Panc1 (cell line): ENCODE measurements at regions not wholly inside any gene's neighbourhood (a gene's known extent, or its start where the extent isn't known, plus 50 kb on each side); places are given as distances from the start of the nearest gene placed in this dataset.

ENCODE experiments used
- ATAC-seq: fragments of 200-7000 bp; cut with Tn5 transposase; 2 replicates; pipeline ENCODE4 v1.9.1; 2020; ENCODE audit warnings: mild to moderate bottlenecking, moderate library complexity
- BruUV-seq: library from RNA; stranded (reverse); fragments of 400-500 nt; replicated peaks from 2 replicates; lab custom pipeline; 2021; lab: Mats Ljungman, UMichigan
- CTCF ChIA-PET: fragments of 300-600 bp; sonication (Branson Sonifier 250); formaldehyde crosslinking; loops from one replicate; lab custom pipeline; 2022; ENCODE audit warnings: antibody characterized with exemption; lab: Charles Lee
- POLR2A ChIA-PET: fragments of 300-600 bp; sonication (Branson Sonifier 250); formaldehyde crosslinking; loops from one replicate; lab custom pipeline; 2022; ENCODE audit warnings: antibody characterized with exemption; lab: Charles Lee
- DNase-seq: peaks from one replicate; pipeline ENCODE4 v3.0.0-alpha.2; 2010; ENCODE audit warnings: low read depth, low spot score
- H3K27ac ChIP-seq: 2 replicates; pipeline ENCODE4 v1.5.1; 2011; ENCODE audit warnings: mild to moderate bottlenecking, low read length, inconsistent platforms
- H3K27me3 ChIP-seq: fragments of 200-500 bp; sonication (Bioruptor generic); 2 replicates; pipeline ENCODE4 v1.6.0; 2014; ENCODE audit warnings: low read length, inconsistent platforms; ENCODE audit not compliant: control insufficient read depth, insufficient read depth
- H3K36me3 ChIP-seq: fragments of 200-500 bp; sonication (Bioruptor generic); 2 replicates; pipeline ENCODE4 v1.5.1; 2014; ENCODE audit warnings: inconsistent platforms, mild to moderate bottlenecking, low read length, moderate library complexity; ENCODE audit not compliant: control insufficient read depth, insufficient read depth
- H3K4me1 ChIP-seq: 2 replicates; pipeline ENCODE4 v1.5.1; 2011; ENCODE audit warnings: inconsistent platforms, mild to moderate bottlenecking, low read length, moderate library complexity; ENCODE audit not compliant: control insufficient read depth, insufficient read depth
- H3K4me3 ChIP-seq, 2 experiments: 2 replicates each; pipeline ENCODE4 v1.5.1; 2011 to 2012; ENCODE audit warnings: low read depth in 2 of 2, low read length in 2 of 2, mild to moderate bottlenecking in 2 of 2, inconsistent platforms in 1 of 2, moderate library complexity in 1 of 2
- H3K9me3 ChIP-seq: fragments of 200-500 bp; sonication (Bioruptor generic); 2 replicates; pipeline ENCODE4 v1.5.1; 2014; ENCODE audit warnings: low read depth, mild to moderate bottlenecking, inconsistent platforms, low read length, moderate library complexity; ENCODE audit not compliant: control insufficient read depth, insufficient read depth
- CTCF ChIP-seq: fragments of 450-650 bp; IDR thresholded peaks from 2 replicates; pipeline ENCODE4 v1.5.1; 2017; ENCODE audit warnings: mild to moderate bottlenecking
- POLR2AphosphoS5 ChIP-seq: IDR thresholded peaks from 2 replicates; pipeline ENCODE4 v1.6.1; 2012; ENCODE audit warnings: mild to moderate bottlenecking, low read depth, low read length, moderate library complexity
- REST ChIP-seq, 2 experiments: IDR thresholded peaks; 2 replicates each; pipeline ENCODE4 v1.6.1; 2011 to 2012; ENCODE audit warnings: low read depth in 2 of 2, control low read depth in 1 of 2, low read length in 1 of 2, mild to moderate bottlenecking in 1 of 2, moderate library complexity in 1 of 2; ENCODE audit not compliant: insufficient read depth in 1 of 2
- SIN3A ChIP-seq: IDR thresholded peaks from 2 replicates; pipeline ENCODE4 v1.6.1; 2012; ENCODE audit warnings: low read depth, mild to moderate bottlenecking, low read length, moderate library complexity, borderline replicate concordance; ENCODE audit not compliant: insufficient read depth
- TCF7L2 ChIP-seq: IDR thresholded peaks from 2 replicates; pipeline ENCODE4 v1.6.1; 2011; ENCODE audit warnings: mild to moderate bottlenecking, low read depth, low read length, inconsistent platforms
- in situ Hi-C: cut with HindIII; loops from 2 replicates; pipeline ENCODE4 v1.10.0; 2016; ENCODE audit warnings: low sequenced_read_pairs, low pct_unique_long_range_greater_than_20kb
- intact Hi-C: fragments of 100-400 bp; cut with micrococcal nuclease; formaldehyde crosslinking; loops from one replicate; pipeline ENCODE4 v1.10.0; 2022; ENCODE audit not compliant: unreplicated experiment

- no peak for ATAC-seq
- ChIA-PET CTCF (interaction anchor here (0.7 kb wide), 1 partner anchor 407 kb away, joined by 5 read pairs; no protein-coding TSS in a partner anchor), POLR2A (no interaction called here)
- H3K27me3 ChIP-seq: no peaks in the 10 kb centered on the region
- H3K9me3 ChIP-seq: no peaks in the 10 kb centered on the region
- no peak overlapping the region for H3K27ac ChIP-seq
- DNase-seq: no peak
- H3K36me3 ChIP-seq: no peaks in the 10 kb centered on the region
- intact Hi-C loops (no loop called here), in situ Hi-C loops (no loop called here)
- TF ChIP-seq CTCF (no peak), POLR2AphosphoS5 (no peak), SIN3A (no peak), TCF7L2 (no peak), REST (IDR thresholded peaks at IDR 0.05; ENCODE audit: insufficient read depth in 1 of 2, low read depth in 2 of 2, low read length in 1 of 2) (no peak)
- H3K4me1 ChIP-seq: no peaks in the 10 kb centered on the region
- H3K4me3 ChIP-seq: no peak overlapping the region
- no TSS peak for BruUV-seq
Measured at GRCh38 chr4:107166181-107166580, 130.1 kb upstream of the DKK2 start.

GRCh38 chr4:107164962-107165475 is 128.9 kb upstream of the DKK2 start:
- no peak overlapping the region for H3K27ac ChIP-seq
- no peaks in the 10 kb centered on the region for H3K4me1 ChIP-seq
- H3K36me3 ChIP-seq: no peaks in the 10 kb centered on the region
- TF ChIP-seq REST (IDR thresholded peaks at IDR 0.05; ENCODE audit: insufficient read depth in 1 of 2, low read depth in 2 of 2, low read length in 1 of 2): no peak
- BruUV-seq: no TSS peak
- ATAC-seq: no peak
- no peak for DNase-seq
- H3K4me3 ChIP-seq: no peak overlapping the region
- no peaks in the 10 kb centered on the region for H3K9me3 ChIP-seq
- no peaks in the 10 kb centered on the region for H3K27me3 ChIP-seq
- POLR2A ChIA-PET: no interaction called here
- in situ Hi-C loops: no loop called here
- intact Hi-C loops: no loop called here
- CTCF ChIA-PET: no interaction called here
